Hepatocyte (in vitro differentiated cells): ENCODE measurements at regions not wholly inside any gene's neighbourhood (a gene's known extent, or its start where the extent isn't known, plus 50 kb on each side); places are given as distances from the start of the nearest gene placed in this dataset.

Source experiments
- EZH2phosphoT487 ChIP-seq: fragments of 200-600 bp; sonication (generic); IDR thresholded peaks from one replicate; pipeline ENCODE4 v1.6.1; 2018; ENCODE audit warnings: antibody characterized with exemption, mild to moderate bottlenecking, low read depth, moderate library complexity; ENCODE audit not compliant: unreplicated experiment, severe bottlenecking
- TF ChIP-seq, protein P1 (sequence below): fragments of 200-600 bp; sonication (generic); IDR thresholded peaks from 2 replicates; pipeline ENCODE4 v1.5.1; 2016; ENCODE audit warnings: antibody characterized with exemption, mild to moderate bottlenecking; ENCODE audit not compliant: poor library complexity

DNA sequence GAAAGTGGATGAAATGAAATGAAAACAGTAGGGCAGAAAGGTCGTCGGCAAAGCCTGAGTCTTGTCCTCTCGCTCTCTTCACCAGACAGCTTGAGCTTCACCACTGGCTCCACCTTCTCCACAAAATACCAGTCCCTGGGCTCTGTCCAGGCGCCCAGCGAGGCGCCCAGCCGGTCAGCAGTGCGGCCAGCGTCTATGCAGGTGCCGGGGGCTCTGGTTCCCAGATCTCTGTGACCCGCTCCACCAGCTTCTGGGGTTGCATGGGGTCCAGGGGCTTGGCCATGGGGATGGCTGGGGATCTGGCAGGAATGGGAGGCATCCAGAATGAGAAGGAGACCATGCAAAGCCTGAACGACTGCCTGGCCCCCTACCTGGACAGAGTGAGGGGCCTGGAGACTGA is 600.5 kb upstream of the ZP4 start:
- TF ChIP-seq, protein P1, sequence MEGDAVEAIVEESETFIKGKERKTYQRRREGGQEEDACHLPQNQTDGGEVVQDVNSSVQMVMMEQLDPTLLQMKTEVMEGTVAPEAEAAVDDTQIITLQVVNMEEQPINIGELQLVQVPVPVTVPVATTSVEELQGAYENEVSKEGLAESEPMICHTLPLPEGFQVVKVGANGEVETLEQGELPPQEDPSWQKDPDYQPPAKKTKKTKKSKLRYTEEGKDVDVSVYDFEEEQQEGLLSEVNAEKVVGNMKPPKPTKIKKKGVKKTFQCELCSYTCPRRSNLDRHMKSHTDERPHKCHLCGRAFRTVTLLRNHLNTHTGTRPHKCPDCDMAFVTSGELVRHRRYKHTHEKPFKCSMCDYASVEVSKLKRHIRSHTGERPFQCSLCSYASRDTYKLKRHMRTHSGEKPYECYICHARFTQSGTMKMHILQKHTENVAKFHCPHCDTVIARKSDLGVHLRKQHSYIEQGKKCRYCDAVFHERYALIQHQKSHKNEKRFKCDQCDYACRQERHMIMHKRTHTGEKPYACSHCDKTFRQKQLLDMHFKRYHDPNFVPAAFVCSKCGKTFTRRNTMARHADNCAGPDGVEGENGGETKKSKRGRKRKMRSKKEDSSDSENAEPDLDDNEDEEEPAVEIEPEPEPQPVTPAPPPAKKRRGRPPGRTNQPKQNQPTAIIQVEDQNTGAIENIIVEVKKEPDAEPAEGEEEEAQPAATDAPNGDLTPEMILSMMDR = no peak
- TF ChIP-seq EZH2phosphoT487 = no peak
